K562 (cell line): ENCODE measurements at regions not wholly inside any gene's neighbourhood (a gene's known extent, or its start where the extent isn't known, plus 50 kb on each side); places are given as distances from the start of the nearest gene placed in this dataset.

Experiments
- CBX8 ChIP-seq: fragments of 200-600 bp; sonication (generic); IDR thresholded peaks from 2 replicates; pipeline ENCODE4 v1.6.1; 2012; ENCODE audit warnings: borderline replicate concordance, mixed run types, low read depth, mild to moderate bottlenecking, moderate library complexity, mixed read lengths, low read length, control low read depth, inconsistent platforms; ENCODE audit not compliant: poor library complexity, severe bottlenecking; ENCODE audit errors: extremely low read depth
- TF ChIP-seq, protein P1 (sequence below), 3 experiments: fragments of 200-800 bp in 1 of 3; fragments of 250-450 bp in 1 of 3; fragments of 450-650 bp in 1 of 3; sonication (Bioruptor Pico) in 1 of 3; sonication (Bioruptor generic) in 1 of 3; formaldehyde crosslinking in 1 of 3; IDR thresholded peaks; 2 replicates each; pipeline versions ENCODE4 v1.6.1 to v1.8.0; 2016 to 2022; ENCODE audit warnings: mild to moderate bottlenecking in 2 of 3, missing genetic modification characterization in 2 of 3, missing compliant biosample characterization in 1 of 3, moderate library complexity in 1 of 3

DNA sequence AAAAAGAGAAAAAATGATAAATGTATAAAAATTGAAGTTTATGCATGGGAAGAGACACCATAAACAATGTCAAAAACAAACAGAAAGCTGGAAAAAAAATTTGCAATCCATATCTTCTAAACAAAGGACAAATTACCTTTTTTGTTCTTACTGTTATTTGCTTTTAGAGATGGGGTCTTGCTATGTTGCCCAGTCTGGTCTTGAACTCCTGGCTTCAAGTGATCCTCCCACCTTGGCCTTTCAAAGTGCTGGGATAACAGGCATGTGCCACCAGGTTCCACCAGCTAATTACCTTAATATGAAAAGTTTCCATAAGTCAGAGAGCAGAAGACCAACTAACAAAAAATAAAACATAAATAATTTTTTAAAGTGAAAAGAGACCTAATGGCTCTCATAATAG is 90.0 kb upstream of the SIX3 start:
- TF ChIP-seq, protein P1, sequence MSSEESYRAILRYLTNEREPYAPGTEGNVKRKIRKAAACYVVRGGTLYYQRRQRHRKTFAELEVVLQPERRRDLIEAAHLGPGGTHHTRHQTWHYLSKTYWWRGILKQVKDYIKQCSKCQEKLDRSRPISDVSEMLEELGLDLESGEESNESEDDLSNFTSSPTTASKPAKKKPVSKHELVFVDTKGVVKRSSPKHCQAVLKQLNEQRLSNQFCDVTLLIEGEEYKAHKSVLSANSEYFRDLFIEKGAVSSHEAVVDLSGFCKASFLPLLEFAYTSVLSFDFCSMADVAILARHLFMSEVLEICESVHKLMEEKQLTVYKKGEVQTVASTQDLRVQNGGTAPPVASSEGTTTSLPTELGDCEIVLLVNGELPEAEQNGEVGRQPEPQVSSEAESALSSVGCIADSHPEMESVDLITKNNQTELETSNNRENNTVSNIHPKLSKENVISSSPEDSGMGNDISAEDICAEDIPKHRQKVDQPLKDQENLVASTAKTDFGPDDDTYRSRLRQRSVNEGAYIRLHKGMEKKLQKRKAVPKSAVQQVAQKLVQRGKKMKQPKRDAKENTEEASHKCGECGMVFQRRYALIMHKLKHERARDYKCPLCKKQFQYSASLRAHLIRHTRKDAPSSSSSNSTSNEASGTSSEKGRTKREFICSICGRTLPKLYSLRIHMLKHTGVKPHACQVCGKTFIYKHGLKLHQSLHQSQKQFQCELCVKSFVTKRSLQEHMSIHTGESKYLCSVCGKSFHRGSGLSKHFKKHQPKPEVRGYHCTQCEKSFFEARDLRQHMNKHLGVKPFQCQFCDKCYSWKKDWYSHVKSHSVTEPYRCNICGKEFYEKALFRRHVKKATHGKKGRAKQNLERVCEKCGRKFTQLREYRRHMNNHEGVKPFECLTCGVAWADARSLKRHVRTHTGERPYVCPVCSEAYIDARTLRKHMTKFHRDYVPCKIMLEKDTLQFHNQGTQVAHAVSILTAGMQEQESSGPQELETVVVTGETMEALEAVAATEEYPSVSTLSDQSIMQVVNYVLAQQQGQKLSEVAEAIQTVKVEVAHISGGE (CRISPR knock-in tag; IDR thresholded peaks at IDR 0.05) = no peak
- TF ChIP-seq CBX8 = no peak
